GM19468 (cell line): ENCODE measurements at regions not wholly inside any gene's neighbourhood (a gene's known extent, or its start where the extent isn't known, plus 50 kb on each side); places are given as distances from the start of the nearest gene placed in this dataset.
"Not testable (repeated sequence)": the region's sequence is repeated elsewhere in the genome, so short reads cannot be mapped to it uniquely, and the experiment has no call there.

Source experiments
- ATAC-seq: cut with Tn5 transposase; IDR thresholded peaks from one replicate; pipeline ENCODE4 v1.9.1; 2021; ENCODE audit warnings: mild to moderate bottlenecking, moderate library complexity, moderate number of reproducible peaks; ENCODE audit not compliant: unreplicated experiment; ENCODE audit errors: extremely low read depth

DNA sequence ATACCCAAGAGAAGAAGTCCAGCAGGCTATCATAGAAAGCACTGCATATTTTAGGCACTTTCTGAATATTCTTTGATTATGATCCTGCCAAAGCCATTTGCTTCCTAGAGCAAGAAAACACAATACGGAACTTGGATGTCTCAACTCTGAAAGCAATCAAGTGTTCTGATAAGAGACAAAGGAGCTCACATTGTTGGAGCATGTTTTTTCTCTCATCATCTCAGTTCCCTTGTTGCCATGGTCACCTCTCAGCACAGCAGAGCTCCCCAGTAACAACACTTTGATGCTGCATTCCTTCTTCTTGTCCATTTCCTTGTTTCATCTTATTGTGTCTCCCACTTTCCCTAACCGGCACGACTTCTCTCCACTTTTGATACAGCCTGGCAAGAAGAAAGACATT, 168.7 kb upstream of the FUT9 start:
- no peak for ATAC-seq

DNA sequence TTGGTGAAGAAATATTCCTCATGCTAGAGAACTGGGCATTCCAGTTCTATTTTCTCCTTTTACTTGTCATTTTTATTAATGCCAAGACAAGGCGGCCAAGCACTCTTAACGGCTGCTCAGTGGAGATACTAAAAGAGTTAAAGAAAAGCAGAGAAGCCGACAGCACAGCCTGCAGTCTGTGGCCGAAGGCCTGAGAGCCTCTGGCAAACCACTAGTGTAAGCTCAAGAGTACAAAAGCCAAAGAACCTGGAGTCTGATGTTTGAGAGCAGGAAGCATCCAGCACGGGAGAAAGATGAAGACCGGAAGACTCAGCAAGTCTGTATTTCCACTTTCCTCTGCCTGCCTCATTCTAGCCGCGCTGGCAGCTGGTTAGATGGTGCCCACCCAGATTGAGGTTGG, 167.1 kb upstream of the FUT9 start:
- no peak for ATAC-seq

DNA sequence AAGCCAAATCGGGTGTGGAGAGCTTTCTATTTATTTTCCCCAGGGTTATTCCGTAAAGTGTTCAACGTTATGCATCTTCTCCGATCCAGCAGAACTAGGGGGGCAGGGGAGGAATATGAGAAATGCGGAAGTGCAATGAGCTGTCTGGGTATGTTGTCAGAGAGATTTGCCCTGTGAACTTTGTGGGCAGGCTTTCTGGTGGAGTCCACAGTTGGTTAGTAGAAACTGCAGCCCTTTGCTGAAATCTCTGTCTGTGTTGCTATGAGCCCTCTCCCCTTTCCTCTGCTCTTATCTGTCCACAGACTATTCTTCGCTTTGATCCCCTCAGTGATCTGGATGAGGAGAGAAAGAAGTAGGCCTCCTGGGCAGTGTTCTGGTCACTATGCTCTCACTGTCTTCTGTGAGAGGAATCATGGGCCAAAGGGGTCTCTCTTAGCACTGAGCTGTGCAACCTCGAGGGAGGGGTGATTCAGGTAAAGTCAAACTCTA, 158.9 kb upstream of the FUT9 start:
- no peak for ATAC-seq

DNA sequence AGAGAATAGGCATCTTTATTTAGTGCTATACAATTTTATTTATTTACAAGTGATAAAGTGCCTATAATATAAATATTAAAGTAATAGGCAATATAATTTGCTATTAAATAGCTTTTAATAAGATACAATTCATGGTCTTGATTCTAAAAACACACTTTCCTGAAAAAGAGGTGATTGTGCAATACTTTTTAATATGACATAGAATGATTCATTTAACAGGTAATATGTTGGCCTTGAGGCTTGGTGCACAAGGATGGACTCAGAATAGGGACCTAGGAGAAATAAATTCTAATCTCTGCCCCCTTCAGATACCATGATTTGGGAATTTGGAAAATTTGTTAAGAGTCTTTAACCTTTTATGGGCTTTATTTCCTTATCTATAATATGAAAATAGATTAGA, 149.9 kb upstream of the FUT9 start:
- no peak for ATAC-seq

DNA sequence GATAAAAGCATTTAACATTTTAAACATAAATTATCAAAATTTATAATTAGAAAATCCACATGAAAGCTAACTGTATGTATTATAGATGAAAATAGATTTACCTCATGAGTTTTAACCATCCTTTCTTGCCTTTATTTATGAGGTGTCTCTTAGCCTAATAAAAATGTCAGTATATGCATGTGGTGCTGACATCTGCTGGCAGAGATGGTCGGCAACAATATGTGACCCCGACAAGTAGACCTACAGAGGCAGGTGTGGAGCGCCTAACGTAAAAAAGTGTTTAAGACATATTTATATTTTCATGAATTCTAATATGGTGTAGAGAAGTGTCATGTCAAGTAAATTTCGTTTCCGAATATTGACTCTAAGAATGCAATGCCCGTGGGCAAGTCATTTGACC, 149.0 kb upstream of the FUT9 start:
- peak; percentile 32 for ATAC-seq

DNA sequence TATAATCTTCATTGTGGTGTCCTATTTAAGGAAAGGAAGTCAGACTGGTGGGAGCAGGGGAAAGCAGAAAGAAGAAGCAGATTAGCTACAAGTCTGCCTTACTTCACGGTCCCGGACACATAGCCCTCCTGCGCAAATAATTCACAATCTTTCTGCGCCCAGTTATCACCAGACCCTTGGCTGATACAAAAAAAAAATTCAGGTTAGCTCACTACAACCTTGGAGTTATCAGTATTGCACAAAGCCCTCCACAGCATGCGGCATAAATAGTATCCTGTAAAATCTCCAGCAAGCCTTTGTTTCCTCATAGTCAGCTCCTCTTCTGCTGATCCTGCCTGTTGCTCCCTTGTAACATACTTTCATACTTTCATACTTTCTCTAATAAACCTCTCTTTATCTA, 148.6 kb upstream of the FUT9 start:
- no peak for ATAC-seq

DNA sequence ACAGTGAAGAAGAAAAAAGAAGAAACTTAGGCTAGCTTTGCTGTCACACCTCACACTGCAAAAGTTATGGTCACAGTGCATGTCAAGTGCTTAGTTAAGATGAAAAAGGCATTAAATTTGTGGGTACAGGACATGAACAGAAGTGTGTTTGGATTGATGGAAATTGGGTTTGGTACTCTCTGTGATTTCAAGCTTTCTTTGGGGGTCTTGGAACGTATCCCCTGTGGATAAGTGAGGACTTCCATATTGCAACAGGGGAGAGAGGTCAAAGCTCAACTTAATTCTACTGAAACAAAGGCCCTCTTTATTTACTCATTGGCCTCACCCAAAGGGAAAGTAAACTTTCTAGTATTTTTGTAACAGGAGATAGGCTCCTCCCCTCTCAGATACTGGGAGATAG, 138.3 kb upstream of the FUT9 start:
- ATAC-seq: no peak

DNA sequence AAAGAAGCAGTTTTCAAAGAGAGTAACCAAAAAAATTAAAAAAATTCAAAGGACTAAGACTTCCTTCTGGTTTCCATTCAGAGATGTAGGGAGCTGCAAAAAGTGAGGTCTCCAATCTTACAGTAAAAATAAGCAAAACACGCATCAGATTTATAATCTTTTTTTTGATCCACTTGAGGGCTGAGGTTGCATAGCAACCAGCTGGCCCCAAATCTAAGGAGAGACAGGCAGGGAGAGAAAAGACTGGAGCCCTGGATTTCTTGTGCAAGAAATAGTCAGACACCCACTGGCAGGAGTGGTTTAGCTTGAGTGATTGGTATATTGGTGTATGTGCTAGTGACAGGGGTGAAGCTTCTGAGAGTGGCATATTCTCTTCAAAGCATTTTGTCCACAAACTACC, 135.9 kb upstream of the FUT9 start:
- ATAC-seq: no peak

DNA sequence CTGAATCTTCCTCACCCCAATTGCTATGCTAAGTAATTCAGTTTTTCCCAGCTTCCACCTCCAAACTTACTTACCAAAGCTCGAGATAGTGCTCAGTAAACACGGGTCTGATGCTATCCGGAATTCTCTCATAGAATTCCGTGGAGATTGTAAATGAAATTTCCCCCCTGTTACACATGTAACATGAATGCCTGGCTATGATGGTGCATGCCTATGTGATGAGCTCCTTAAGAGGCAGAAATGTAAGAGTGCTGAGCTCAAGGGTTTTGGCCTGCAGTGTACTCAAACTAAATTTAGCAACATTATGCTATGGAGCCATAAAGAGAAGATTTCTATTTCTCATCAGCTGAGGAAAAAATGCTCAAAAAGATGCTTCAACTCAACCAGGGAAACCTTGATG, 133.4 kb upstream of the FUT9 start:
- ATAC-seq: no peak

DNA sequence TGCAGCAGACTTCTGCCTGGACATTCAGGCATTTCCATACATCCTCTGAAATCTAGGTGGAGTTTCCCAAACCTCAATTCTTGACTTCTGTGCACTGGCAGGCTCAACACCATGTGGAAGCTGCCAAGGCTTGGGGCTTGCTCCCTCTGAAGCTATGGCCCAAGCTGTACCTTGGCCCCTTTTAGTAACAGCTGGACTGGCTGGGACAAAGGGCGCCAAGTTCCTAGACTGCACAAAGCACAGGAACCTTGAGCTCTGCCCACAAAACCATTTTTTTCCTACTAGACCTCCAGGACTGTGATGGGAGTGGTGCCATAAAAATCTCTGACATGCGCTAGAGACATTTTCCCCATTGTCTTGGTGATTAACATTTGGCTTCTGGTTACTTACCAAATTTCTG, 127.1 kb upstream of the FUT9 start:
- ATAC-seq: not testable (repeated sequence)

DNA sequence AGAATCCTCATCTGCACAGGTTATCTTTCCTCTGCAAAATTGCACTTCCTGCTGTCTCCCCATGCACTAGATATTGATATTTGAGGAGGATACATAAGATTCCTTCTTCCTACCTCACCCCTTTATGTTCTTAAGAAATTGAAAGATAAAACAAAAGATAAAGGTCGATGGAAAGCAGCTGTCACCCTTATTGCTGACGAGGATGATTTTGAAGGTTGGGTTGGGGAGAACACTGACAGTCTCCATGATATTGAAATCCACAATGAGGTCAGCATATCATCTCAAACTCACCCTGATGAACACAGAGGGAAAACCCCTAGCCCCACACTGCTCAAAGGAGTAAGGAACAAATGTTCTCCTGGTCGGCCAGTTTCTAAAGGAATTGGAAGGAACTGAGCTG, 110.6 kb upstream of the FUT9 start:
- ATAC-seq: no peak

DNA sequence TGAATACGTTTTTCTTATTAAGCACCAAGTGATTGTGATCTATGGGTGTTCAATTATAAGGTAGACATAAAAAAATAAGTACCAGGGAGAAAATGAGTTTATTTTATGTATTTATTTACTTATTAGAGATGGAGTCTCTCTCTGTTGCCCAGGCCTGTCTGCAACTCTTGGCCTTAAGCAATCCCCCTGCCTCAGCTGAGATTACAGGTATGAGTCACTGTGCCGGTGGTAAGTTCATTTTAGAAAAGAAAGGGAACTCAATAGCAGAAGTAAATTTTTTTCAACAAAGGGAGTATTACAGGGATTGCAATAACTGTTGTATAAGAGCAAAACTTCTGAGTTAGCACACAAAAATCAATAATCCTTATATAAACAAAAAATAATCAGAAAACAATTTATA, 98.7 kb upstream of the FUT9 start:
- no peak for ATAC-seq

DNA sequence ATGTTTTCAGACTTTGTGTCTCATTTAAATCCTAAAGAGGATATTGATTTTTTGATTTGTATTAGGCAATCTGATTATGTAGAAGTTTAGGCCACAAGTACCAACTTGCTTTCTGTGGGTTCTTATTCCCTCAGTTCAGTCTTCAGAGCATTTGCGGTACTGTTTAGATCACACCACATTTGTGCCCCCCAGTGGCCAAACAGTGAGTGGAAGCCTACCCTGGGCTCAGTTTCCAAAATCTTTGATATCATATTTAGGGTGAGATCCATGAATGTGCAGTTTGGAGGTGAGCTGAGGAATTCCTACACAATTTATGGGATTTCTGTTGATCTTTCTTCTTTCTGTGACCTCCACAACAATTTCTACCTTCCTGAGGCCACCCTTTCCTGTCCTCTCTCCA, 92.3 kb upstream of the FUT9 start:
- ATAC-seq: no peak

DNA sequence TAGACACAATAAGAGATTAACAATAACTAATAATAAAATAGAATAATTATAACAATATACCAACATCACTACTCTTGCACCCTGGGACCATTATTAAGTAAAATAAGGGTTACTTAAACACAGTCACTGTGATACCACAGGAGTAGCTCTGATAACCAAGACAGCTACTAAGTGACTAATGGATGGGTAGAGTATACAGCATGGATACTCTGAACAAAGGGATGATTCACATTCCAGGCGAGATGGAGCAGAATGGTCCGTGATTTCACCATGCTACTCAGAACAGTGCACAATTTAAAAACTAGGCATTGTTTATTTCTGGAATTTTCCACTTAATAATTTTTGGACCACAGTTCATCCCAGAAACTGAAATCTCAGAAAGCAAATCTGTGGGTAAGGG, 80.0 kb upstream of the FUT9 start:
- no peak for ATAC-seq

DNA sequence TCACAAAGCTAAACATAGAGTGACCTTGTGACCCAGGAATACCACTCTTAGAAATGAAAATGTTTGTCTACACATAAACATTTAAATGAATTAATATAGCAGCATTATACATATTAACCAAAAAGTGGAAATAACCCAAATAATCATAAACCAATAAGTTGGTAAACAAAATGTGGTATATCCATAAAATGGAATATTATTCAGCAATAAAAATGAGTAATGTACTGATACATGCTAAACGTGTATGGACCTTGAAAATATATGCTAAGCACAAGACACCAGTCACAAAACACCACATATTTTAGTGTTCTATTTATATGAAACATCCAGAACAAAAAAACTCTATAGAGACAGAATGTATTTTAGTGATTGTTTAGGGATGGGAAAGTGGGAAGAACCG, 68.9 kb upstream of the FUT9 start:
- ATAC-seq: no peak

DNA sequence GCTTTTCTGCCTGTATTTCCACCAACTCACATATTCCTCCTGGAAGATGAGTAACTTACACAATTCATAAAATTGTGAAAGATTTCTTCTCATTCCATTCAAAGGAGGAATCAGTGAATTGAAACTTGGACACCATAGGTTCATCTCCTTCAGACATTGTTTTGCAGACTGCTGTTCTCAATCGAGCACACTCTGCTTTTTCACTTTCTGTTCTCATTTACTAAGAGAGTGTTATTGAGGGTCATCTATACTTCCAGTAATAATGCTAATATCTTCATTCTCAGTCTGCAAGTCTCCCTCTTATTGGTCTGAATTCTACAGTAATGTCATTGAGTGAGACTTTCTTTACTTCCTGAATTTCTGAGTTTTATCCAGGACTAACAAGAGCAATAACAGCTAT, 67.5 kb upstream of the FUT9 start:
- no peak for ATAC-seq

DNA sequence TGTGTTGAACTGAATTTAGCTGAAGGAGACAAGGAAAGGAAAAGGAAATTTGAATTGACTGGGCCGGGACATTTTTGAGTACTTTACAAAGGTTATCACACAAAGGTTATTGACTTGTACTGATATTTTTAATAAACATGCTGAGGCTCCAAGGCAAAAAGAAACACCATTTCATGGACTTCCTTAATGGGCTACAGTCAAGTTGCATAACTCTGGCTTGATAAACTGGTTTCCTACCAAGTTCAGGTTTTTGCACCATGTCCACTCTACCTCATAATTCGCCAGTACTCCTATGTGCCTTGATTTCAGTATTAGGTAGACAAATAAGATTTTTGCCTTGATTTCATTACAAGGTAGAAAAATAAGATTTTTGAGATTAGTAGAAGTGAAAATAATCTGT, 65.8 kb upstream of the FUT9 start:
- no peak for ATAC-seq

DNA sequence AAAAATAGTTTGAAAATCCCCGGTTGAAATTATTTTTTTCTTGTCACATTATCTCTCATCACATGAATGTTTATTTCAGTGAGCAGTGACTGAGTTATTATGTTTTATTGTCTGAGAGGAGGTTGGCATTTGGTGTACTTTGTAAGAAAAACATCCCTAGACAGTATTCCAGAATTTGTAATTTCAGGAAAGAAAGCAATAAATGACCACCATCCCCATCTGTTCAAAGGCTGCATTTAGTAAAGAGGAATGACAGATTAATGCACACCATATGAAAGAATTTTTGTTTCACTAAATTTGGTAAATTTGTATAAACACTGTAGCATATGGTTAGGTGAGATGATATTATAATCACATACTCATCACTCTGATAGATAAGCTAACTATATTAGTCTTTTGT, 57.1 kb upstream of the FUT9 start:
- no peak for ATAC-seq

DNA sequence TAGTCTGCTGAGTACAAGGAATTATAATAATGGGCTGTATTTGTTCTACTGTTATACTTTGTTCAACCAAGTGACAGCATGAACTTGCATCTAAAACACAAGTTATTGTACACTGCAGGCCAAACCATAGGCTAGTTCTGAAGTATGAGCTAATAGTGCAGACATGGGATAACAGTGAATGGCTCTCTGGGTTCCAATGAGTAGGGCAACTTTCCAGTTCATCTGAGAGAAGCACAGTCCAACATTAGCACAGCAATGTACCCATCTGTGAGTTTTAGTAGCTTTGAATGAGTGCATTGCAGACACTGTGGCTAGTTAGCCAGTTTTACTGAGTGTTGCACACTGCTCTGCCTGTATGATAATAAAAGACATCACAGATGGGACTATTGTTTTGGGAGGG, 56.5 kb upstream of the FUT9 start:
- ATAC-seq: no peak
